Fibroblast of pulmonary artery (primary cell): ENCODE measurements at regions not wholly inside any gene's neighbourhood (a gene's known extent, or its start where the extent isn't known, plus 50 kb on each side); places are given as distances from the start of the nearest gene placed in this dataset.

Experiments
- DNase-seq: peaks from one replicate; pipeline ENCODE4 v3.0.0-alpha.2; 2010; ENCODE audit warnings: low read depth
- H3K4me3 ChIP-seq: replicated peaks from 2 replicates; pipeline ENCODE4 v1.5.1; 2011; ENCODE audit warnings: low read depth, mild to moderate bottlenecking, control low read depth, low read length, moderate library complexity
- TF ChIP-seq, protein P1 (sequence below): IDR thresholded peaks from 2 replicates; pipeline ENCODE4 v1.5.1; 2011; ENCODE audit warnings: mild to moderate bottlenecking, control low read depth, low read length, inconsistent platforms; ENCODE audit errors: missing control alignments

DNA sequence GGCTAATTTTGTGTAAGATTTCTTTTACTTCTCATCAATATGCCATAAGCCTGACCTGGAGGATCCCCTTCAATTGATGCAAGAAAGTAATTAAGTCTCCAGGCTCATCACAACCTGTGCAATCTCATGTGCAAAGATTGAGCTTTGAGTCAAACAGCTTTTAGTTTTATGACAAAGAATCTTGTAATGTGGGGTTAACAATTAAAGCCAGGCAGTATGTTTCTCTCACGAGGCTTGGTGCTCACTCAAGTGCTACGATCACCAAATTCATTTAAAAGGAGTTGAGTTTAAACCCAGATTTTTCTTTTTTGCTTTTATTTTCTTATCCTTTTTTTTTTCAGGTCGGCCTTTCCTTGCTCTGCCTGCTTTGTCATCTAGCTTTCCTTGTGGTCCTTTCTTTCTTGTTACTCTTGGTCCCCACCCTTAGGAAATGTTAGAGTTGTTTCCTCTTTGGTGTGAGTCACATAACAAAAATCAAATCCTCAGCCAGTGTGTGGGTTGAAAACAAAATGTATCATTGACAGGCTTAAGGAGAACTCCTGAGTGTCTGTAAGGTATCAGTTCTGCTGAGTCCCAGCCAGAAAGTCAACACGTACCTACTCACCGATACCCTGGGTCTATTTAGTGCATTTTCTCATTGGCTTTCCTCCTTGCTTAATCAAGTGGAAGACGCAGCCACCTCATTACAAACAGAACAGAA, 1037.2 kb downstream of the ADGRL2 start:
- DNase-seq = peak; percentile 29
- TF ChIP-seq, protein P1, sequence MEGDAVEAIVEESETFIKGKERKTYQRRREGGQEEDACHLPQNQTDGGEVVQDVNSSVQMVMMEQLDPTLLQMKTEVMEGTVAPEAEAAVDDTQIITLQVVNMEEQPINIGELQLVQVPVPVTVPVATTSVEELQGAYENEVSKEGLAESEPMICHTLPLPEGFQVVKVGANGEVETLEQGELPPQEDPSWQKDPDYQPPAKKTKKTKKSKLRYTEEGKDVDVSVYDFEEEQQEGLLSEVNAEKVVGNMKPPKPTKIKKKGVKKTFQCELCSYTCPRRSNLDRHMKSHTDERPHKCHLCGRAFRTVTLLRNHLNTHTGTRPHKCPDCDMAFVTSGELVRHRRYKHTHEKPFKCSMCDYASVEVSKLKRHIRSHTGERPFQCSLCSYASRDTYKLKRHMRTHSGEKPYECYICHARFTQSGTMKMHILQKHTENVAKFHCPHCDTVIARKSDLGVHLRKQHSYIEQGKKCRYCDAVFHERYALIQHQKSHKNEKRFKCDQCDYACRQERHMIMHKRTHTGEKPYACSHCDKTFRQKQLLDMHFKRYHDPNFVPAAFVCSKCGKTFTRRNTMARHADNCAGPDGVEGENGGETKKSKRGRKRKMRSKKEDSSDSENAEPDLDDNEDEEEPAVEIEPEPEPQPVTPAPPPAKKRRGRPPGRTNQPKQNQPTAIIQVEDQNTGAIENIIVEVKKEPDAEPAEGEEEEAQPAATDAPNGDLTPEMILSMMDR = no peak

DNA sequence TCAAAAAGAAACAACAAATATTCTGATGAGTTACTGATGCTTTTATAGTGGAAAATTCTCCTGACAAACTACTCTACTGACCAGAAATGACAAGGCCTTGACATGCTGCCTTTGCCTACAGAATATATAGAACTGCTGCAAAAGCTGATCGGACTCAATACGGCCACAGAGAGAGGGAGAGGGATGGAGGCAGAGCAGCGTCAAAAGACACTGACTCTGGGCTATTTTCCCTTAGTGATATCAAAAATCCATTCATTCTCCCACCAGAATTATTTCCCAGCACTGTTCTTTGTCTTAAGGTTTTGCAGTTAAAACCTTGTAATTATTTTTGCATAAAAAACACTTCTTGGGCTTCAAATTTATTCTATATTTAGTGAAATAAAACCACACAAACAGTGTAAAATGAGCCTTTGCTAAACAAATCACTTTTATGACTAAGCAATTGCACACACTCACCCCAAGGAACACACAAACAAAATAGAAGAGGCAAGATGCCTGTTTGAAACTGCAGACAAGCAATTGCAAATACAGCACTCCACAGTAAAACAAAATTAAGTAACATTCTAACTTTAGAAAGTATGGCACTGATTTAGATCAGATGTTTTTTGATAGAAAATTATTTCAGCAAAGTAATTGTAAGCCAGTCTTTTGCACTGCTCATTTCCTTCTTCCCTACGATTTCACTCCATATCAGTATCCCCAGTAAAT, 1036.4 kb downstream of the ADGRL2 start:
- TF ChIP-seq, protein P1 = no peak
- no peak overlapping the region for H3K4me3 ChIP-seq
- no peak for DNase-seq

More for the DNA sequence above, 1037.2 kb downstream of the ADGRL2 start:
- no peak overlapping the region for H3K4me3 ChIP-seq

DNA sequence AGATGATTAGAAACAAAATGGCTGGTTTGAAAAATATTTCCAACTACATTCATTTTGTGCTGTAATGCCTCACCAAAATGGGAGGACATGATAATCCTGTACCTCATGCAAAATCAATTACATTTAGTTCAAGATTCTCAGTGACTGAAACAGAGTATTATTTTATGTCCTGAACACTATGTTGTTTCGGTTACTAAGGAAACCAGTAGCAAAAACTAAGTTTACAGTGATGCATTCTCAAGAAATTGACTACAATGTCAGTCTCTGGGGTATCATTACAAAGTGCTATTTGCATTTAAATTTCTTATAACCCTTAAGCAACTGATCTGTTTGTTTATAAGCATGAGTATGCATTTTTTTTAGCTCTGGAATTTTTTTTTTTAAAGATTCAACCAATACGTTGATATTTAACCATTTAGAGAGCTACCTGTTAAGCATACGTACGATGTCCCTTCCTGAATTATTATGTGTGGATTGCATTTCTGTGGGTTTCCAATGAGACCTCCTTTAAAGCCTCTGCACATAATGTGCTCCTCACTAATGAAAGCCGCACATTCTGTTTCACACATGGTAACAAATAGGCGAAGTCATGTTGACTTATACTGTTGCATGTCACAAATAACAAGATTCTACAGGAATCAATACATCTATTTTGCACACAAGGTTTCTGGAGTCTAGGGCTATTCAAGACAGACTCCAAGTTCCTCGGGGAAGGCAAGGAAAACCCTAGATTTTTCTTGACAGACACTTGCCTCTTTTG, 1035.7 kb downstream of the ADGRL2 start:
- H3K4me3 ChIP-seq = no peak overlapping the region
- TF ChIP-seq, protein P1 = no peak
- DNase-seq = no peak

DNA sequence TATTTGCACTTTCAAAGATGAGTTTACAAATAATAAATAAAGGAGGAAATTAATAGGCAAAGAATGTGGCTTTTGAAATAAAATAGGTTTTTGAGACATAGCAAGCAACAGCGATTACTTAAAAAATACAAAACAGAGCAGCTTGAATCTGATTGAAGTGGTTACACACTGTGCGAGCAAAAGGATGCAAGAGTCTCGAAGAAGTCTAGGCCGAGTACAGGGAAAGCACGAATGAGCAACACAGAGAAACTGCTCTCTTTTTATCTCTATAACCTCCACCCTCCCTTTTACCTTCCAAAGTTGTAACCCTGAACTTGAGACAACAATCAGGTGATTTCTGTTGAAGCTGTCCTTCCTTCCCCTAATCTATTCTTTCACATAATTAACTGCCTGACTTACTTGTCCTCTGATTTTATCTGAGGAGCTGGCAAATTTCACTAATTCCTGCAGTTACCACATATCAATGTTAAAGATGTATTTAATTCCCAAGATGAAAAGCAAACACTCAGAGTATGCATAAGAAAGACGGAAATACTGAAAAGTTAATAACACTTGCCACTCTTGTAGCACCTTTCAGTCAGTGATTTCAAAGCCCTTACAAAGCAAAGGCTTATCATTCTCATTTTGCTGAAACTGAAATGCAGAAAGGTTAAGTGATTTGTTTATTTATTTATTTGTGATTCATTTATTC, 1030.1 kb downstream of the ADGRL2 start:
- TF ChIP-seq, protein P1 = no peak
- no peak overlapping the region for H3K4me3 ChIP-seq
- DNase-seq = no peak

DNA sequence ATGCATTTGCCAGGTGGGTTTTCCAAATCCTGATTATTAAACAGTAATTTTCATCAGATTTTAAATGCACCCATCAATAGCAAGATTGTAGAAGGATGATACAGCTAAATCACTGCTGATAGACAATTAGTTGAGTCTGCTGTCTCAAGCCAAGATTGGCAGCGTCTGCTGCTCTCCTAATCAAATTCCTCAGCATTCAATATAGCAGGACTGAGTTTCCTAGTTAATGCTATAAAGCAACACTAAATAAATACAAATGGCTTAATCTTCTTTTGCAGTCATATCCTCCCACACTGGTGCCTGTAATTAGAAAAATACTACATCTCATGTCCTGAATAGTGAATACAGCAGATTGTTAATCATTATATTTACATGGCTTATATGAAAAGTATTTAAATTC, 1028.8 kb downstream of the ADGRL2 start:
- H3K4me3 ChIP-seq = no peak overlapping the region
- DNase-seq = no peak
- TF ChIP-seq, protein P1 = no peak

DNA sequence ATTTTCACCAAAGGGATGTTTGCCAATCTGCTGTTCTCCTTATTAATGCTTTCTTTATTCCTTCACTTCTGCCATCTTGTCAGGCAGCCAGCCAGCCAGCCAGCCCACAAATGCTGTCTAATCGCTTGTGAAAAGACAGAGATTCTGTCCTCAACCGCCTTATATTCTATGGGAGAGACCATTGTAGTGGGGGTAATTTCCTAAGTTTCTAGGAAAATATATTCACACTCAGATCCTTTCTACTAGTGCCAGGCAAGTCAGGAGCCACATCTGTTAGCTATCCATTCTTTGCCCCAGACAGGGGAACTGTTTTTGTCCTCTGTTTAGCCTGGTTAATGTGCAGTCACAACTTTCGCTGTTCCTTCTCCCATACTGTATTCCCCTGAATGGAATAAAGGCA, 1023.1 kb downstream of the ADGRL2 start:
- TF ChIP-seq, protein P1 = no peak
- no peak overlapping the region for H3K4me3 ChIP-seq
- no peak for DNase-seq
